ENCODE measurements at regions not wholly inside any gene's neighbourhood (a gene's known extent, or its start where the extent isn't known, plus 50 kb on each side); places are given as distances from the start of the nearest gene placed in this dataset.
"Not testable (repeated sequence)": the region's sequence is repeated elsewhere in the genome, so short reads cannot be mapped to it uniquely, and the experiment has no call there.

GRCh38 chr10:43922335-43923280 lies 273.9 kb upstream of the ZNF32 start:
- DNase-seq = no peak

DNA sequence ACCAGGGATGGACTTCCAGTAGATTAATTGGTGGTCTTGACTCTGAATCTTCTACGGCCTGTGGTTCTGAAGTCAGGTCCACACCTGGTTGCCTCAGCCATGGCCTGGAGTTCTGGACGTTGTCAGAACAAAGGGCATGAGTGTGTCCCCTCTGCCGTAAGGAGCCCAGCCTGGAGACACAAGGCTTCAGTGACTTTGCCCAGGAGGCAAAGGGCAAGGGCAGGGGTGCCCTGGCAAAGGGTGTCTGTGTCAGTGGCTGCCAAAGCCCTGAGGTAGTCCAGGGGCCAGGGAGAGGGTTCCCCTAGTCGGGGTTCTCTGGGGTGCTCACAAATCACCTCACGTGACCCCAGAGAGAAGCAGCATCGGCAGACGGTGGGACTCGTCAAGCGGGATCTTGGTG lies 273.2 kb upstream of the ZNF32 start:
- DNase-seq = no peak

GRCh38 chr10:43921478-43921877 lies 272.8 kb upstream of the ZNF32 start:
- no peak for DNase-seq

DNA sequence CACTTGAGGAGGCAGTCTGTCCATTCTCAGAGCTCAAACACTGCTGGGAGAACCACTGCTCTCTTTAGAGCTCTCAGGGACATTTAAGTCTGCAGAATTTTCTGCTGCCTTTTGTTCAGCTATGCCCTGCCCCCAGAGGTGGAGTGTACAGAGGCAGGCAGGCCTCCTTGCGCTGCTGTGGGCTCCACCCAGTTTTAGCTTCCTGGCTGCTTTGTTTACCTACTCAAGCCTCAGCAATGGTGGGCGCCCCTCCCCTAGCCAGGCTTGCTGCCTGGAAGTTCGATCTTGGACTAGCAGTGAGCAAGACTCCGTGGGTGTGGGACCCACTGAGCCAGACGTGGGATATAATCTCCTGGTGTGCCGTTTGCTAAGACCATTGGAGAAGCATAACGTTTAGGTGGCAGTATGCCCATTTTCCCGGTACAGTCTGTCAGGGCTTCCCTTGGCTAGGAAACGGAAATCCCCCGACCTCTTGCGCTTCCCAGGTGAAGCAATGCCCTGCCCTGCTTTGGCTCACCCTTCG lies 271.6 kb upstream of the ZNF32 start:
- DNase-seq = not testable (repeated sequence)

- DNase-seq = no peak
Observed at GRCh38 chr10:43913676-43914235, 265.1 kb upstream of the ZNF32 start.

GRCh38 chr10:43912469-43912868 lies 263.8 kb upstream of the ZNF32 start:
- no peak for DNase-seq

GRCh38 chr10:43906490-43906889 lies 257.8 kb upstream of the ZNF32 start:
- DNase-seq = no peak

DNA sequence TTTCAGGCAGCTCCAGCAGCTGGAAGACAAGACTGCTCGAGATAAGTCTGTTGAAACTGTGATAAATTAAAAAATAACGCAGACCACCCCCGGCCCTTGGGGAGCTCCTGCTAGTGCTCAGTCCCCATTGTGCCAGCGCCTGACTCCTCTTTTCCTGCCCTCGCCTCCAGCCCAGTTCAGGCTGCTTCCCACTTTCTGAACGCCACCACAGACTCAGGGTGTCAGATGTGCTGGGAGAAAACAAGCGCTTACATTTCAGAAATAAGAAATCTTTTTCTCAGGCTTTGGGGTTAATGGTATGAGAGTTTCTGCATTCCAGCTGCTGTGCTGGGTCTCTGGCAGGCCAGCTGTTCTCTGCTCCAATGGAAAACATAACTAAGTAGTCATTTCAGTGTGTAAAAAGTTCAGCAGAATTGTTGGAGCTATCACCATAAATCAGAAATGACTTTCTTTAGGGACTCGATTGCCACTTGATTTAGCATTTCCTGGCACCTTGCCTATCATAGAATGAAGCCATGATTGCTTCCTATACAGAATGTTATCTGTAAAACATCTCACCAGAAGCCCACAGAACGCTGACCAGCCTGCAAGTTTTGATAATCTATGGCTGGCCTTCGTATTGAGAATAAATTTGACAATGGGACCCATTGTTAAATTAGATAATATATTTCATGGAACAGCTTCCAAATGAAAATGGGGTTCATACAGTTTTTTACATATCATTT lies 257.0 kb upstream of the ZNF32 start:
- DNase-seq = no peak

DNA sequence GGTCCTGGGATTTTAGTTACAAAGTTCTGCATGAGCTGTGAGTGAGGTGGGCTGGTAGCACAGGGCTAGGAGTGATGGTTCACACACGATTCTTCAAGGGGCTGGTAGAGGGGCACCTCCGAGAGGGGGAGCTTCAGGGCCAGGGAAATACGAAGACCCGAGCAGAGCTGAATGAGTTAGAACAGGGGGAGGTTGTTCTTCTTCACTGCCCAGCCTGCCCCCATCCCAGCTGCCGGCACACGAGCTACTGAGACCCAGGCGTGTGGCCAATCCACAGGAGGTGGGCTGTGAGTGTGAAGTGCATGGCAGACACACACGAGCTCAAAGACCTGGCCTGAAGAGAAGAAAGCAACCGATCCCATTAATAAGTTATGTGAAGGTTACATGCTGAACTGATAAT lies 256.2 kb upstream of the ZNF32 start:
- no peak for DNase-seq

- DNase-seq = no peak
Observed at GRCh38 chr10:43904301-43904700, 255.6 kb upstream of the ZNF32 start.

GRCh38 chr10:43903451-43903850 lies 254.8 kb upstream of the ZNF32 start:
- DNase-seq = no peak

DNA sequence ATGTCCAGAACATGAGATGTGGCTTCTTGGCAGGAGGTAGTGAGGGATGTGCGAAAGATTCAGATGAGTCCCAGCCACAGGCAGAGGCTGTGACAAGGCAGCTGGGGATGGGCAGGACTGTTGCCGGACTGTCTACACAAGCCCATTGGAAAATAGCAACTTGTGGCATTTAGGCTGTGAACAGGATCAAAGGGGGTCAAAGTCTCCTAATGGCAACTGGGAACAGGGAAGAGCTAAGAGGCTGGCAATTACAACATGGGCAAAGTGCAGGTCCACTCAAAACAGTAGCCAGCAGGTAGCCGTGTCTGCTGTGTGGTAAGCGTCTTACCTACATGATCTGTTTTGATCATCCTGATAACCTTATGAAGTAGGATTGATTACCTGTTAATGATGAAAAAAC lies 254.2 kb upstream of the ZNF32 start:
- DNase-seq = no peak

- DNase-seq = no peak
Observed at GRCh38 chr10:43901744-43902504, 253.2 kb upstream of the ZNF32 start.

GRCh38 chr10:43901302-43901701 lies 252.6 kb upstream of the ZNF32 start:
- no peak for DNase-seq

GRCh38 chr10:43900571-43900970 lies 251.9 kb upstream of the ZNF32 start:
- no peak for DNase-seq

DNA sequence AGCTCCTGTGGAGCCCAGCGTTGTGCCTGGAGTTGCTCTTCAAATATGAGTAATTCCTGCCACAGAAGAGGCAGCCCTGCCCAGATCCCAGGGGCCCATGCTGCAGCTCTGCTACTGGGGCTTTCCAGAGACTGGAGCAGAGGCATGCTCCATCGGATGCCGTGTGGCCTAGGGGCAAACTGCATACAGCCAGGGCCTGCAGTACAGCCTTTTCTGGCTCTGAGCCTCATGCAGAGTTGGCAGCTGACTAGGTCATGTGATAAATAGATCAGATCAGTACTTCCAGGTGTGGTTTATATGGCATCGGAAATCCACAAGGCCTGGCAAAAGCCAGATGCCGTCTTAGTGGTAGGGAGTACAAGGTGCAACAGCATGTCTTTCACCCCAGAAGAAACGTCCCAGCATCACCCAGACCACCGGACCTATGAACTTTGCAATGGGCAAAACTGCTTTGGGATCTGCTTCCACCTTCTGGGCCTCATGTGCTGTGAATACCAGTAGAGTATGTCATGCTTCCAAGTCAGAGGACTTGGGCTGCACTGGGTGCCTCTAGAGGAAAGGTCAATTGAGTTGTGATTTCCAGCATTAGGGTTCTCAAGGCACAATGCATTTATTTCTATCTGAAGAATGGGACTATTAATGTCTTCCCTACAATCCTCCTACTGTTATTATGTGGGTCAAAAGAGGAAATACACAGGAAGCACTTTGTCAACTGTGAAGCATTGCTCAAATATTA lies 250.7 kb upstream of the ZNF32 start:
- no peak for DNase-seq

GRCh38 chr10:43898592-43898991 lies 249.9 kb upstream of the ZNF32 start:
- no peak for DNase-seq

DNA sequence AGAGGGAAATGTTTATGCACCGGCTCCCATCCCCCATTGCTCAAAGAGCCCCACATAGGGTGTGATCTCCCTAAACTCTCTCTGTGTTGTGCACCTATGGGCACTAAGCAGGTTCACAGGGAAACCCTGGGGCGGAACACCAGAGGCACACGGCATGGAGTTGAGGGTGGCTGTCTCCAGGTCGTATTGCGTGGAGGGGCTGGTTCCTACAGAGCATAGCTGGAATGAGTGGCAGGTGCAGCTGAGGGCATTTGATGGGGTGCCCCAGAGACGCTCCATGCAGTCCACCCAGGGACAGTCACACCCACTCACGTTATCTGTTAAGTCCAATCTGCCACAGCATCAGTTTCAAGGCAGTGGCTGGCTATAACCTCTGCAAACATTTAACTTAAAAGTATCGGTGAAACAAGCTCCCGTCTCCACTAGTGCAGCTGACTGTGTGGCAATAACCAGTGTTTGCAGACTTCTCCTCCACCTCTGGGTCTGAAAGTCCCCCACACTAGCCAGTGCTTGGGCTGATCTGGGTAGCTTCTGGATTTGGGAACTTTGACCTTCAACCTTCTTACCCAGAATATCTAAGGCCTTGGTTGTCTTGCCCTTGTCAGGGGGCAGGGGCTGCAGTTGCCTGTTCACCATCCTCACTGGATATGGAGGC lies 249.2 kb upstream of the ZNF32 start:
- DNase-seq = no peak

GRCh38 chr10:43892062-43892770 lies 243.5 kb upstream of the ZNF32 start:
- DNase-seq = no peak

DNA sequence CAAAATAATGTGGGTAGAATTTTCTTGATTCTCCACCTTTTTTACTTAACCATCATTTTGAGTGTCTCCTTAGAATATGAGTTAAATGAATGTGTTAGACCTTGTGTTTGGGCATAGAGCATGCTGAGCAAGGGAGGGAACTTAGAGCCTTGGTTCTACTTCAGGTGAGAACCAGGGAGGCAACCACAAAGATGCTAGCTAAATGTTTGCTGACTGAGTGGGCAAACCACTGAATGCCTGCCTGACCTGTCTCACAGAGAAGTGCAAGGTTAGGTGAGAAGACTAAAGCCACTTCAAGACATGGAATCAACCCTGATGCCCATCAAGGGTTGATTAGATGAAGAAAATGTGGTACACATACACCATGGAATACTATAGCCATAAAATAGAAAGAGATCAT lies 242.6 kb upstream of the ZNF32 start:
- DNase-seq = no peak

- no peak for DNase-seq
Observed at GRCh38 chr10:43890124-43890523, 241.4 kb upstream of the ZNF32 start.

All from cerebellar nuclear complex (tissue), 1 donor.